ENCODE measurements at regions not wholly inside any gene's neighbourhood (a gene's known extent, or its start where the extent isn't known, plus 50 kb on each side); places are given as distances from the start of the nearest gene placed in this dataset.

DNA sequence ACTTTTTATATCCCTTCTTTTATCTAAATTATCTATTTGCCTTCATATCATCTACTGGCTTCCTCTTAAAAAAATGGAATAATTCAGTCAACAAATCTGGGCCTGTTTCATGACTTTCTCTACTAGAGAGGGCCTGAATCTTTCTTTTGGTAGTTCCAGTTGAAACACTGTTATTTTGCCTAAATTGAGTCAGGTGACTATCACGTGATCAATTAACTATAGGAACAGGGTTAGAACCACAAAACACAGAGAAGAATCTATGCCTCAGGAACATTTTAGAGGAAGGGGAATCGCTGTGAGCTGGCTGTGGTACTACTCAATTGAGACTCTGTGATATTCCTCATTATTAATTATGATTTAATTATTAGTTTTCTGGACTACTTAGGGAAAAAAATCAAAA lies 736.7 kb upstream of the PITX2 start:
- TF ChIP-seq, protein P1, sequence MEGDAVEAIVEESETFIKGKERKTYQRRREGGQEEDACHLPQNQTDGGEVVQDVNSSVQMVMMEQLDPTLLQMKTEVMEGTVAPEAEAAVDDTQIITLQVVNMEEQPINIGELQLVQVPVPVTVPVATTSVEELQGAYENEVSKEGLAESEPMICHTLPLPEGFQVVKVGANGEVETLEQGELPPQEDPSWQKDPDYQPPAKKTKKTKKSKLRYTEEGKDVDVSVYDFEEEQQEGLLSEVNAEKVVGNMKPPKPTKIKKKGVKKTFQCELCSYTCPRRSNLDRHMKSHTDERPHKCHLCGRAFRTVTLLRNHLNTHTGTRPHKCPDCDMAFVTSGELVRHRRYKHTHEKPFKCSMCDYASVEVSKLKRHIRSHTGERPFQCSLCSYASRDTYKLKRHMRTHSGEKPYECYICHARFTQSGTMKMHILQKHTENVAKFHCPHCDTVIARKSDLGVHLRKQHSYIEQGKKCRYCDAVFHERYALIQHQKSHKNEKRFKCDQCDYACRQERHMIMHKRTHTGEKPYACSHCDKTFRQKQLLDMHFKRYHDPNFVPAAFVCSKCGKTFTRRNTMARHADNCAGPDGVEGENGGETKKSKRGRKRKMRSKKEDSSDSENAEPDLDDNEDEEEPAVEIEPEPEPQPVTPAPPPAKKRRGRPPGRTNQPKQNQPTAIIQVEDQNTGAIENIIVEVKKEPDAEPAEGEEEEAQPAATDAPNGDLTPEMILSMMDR (IDR thresholded peaks at IDR 0.05): no peak
- no peak for TF ChIP-seq EP300 (IDR thresholded peaks at IDR 0.05)

Measured in suprapubic skin (tissue), 3 donors.